ENCODE measurements at regions not wholly inside any gene's neighbourhood (a gene's known extent, or its start where the extent isn't known, plus 50 kb on each side); places are given as distances from the start of the nearest gene placed in this dataset.

- H3K36me3 ChIP-seq (ENCODE audit: insufficient read depth, low read length) = no peaks in the 10 kb centered on the region
- H3K9ac ChIP-seq (ENCODE audit: low read depth, low read length) = no peak overlapping the region
- WGBS = 85% methylated on average over 5 of the region's 5 CpGs
- H3K4me1 ChIP-seq (ENCODE audit: insufficient read depth, low read length) = no peaks in the 10 kb centered on the region
- no peaks in the 10 kb centered on the region for H3K9me3 ChIP-seq (ENCODE audit: insufficient read depth, low read depth, low read length)
- no peak overlapping the region for H3K27ac ChIP-seq (ENCODE audit: low read depth, low read length)
- H3K4me3 ChIP-seq (ENCODE audit: low read length) = no peak overlapping the region
- no peaks in the 10 kb centered on the region for H3K27me3 ChIP-seq (ENCODE audit: insufficient read depth, low read length)
Measured at GRCh38 chr5:8081179-8081578, 212.2 kb downstream of the MTRR start.

DNA sequence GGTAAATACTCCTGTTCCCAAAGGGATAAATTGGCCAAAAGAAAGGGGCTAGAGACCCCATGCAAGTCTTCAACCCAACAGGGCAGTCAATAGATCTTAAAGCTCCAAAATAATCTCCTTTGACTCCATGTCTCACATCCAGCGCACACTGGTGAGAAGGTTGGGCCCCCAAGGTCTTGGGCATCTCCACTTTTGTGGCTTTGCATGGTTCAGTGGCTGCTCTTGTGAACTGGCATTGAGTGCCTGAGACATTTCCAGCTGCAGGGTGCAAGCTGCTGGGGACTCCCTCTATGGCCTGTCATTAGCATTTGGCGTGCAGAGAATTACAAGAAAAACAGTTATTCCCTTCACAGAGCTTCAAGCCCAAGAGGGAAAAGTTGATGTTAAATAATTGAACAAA is 224.7 kb downstream of the MTRR start:
- no peaks in the 10 kb centered on the region for H3K36me3 ChIP-seq (ENCODE audit: insufficient read depth, low read length)

DNA sequence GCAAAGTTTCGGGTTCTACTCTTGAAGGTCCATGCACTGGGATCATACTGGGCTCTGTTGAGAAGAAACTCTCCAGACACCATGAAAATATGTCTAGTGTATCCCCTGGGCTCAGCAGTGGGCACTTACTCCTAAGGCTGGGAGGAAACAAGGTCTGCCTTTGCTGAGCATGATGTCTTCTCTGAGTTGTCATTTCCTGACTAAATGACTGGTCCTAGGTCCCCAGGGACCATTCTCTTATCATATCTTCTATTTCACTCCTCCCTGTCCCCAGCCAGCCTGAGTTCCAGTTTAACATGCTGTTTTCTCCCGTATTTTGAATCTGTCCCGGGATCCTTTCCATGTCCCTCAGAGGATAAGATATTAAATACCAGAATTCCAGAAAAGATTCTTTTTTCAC is 225.4 kb downstream of the MTRR start:
- Histone ChIP-seq H3K27ac (ENCODE audit: low read depth, low read length) (no peak overlapping the region), H3K36me3 (ENCODE audit: insufficient read depth, low read length) (no peaks in the 10 kb centered on the region), H3K9ac (ENCODE audit: low read depth, low read length) (no peak overlapping the region), H3K9me3 (ENCODE audit: insufficient read depth, low read depth, low read length) (no peaks in the 10 kb centered on the region), H3K4me3 (ENCODE audit: low read length) (no peak overlapping the region), H3K4me1 (ENCODE audit: insufficient read depth, low read length) (no peaks in the 10 kb centered on the region), H3K27me3 (ENCODE audit: insufficient read depth, low read length) (no peaks in the 10 kb centered on the region)
- 91% methylated on average over 3 of the region's 3 CpGs for WGBS

More for the DNA sequence above, 224.7 kb downstream of the MTRR start:
- H3K9me3 ChIP-seq (ENCODE audit: insufficient read depth, low read depth, low read length) = no peaks in the 10 kb centered on the region
- H3K4me1 ChIP-seq (ENCODE audit: insufficient read depth, low read length) = no peaks in the 10 kb centered on the region
- no peaks in the 10 kb centered on the region for H3K27me3 ChIP-seq (ENCODE audit: insufficient read depth, low read length)
- no peak overlapping the region for H3K4me3 ChIP-seq (ENCODE audit: low read length)
- 97% methylated on average over 1 of the region's 2 CpGs for WGBS
- no peak overlapping the region for H3K27ac ChIP-seq (ENCODE audit: low read depth, low read length)
- H3K9ac ChIP-seq (ENCODE audit: low read depth, low read length) = no peak overlapping the region

DNA sequence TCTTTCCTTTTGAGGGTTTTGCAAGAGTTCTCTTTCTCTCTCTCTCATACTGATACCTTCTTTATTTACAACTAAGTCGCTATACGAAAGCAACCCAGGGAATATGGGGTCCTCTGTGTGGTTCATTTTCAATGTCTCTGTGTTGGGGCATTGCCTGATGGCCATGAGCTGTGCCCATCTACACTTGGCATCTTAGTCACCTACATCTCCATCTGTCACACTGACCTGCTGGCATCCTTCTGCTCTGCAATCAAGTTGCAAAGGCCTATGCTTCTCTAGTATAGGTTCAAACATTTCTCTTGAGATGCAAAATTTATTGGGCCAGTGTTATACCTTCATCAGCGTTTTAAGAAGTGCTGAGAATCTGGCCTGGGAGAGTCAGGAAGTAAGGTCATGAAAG is 228.2 kb downstream of the MTRR start:
- Histone ChIP-seq H3K27ac (ENCODE audit: low read depth, low read length) (no peak overlapping the region), H3K36me3 (ENCODE audit: insufficient read depth, low read length) (no peaks in the 10 kb centered on the region), H3K9me3 (ENCODE audit: insufficient read depth, low read depth, low read length) (no peaks in the 10 kb centered on the region), H3K27me3 (ENCODE audit: insufficient read depth, low read length) (no peaks in the 10 kb centered on the region), H3K9ac (ENCODE audit: low read depth, low read length) (no peak overlapping the region), H3K4me1 (ENCODE audit: insufficient read depth, low read length) (no peaks in the 10 kb centered on the region), H3K4me3 (ENCODE audit: low read length) (no peak overlapping the region)
- WGBS = 70% methylated on average over 3 of the region's 3 CpGs

DNA sequence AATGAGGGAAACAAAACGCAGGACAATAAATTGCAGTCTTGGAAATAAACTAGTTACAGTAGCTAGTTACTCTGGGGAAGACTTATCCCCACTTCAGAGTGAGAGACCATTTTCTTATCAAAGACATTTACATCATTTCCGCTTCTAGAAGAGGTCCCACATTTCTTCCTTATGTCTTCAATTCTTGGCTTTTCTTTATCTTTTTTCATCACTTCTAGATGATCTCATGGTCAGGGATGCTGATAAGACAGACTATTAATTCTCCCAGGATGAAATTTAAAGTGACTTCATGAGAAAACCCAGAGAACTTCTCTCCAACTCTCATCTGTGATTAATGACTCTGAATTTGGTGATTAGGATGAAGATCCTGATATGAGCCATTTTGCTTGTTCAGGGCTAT is 229.1 kb downstream of the MTRR start:
- no peaks in the 10 kb centered on the region for H3K36me3 ChIP-seq (ENCODE audit: insufficient read depth, low read length)
- H3K27ac ChIP-seq (ENCODE audit: low read depth, low read length) = no peak overlapping the region
- H3K9ac ChIP-seq (ENCODE audit: low read depth, low read length) = no peak overlapping the region
- no peaks in the 10 kb centered on the region for H3K27me3 ChIP-seq (ENCODE audit: insufficient read depth, low read length)
- H3K4me1 ChIP-seq (ENCODE audit: insufficient read depth, low read length) = no peaks in the 10 kb centered on the region
- H3K4me3 ChIP-seq (ENCODE audit: low read length) = no peak overlapping the region
- 91% methylated on average over 2 of the region's 2 CpGs for WGBS
- no peaks in the 10 kb centered on the region for H3K9me3 ChIP-seq (ENCODE audit: insufficient read depth, low read depth, low read length)

- Histone ChIP-seq H3K27me3 (ENCODE audit: insufficient read depth, low read length) (no peaks in the 10 kb centered on the region), H3K9ac (ENCODE audit: low read depth, low read length) (no peak overlapping the region), H3K27ac (ENCODE audit: low read depth, low read length) (no peak overlapping the region), H3K4me3 (ENCODE audit: low read length) (no peak overlapping the region), H3K9me3 (ENCODE audit: insufficient read depth, low read depth, low read length) (no peaks in the 10 kb centered on the region), H3K36me3 (ENCODE audit: insufficient read depth, low read length) (no peaks in the 10 kb centered on the region), H3K4me1 (ENCODE audit: insufficient read depth, low read length) (no peaks in the 10 kb centered on the region)
- no CpG with 5 or more reads among the region's 1 CpG for WGBS
Measured at GRCh38 chr5:8102714-8103113, 233.8 kb downstream of the MTRR start.

DNA sequence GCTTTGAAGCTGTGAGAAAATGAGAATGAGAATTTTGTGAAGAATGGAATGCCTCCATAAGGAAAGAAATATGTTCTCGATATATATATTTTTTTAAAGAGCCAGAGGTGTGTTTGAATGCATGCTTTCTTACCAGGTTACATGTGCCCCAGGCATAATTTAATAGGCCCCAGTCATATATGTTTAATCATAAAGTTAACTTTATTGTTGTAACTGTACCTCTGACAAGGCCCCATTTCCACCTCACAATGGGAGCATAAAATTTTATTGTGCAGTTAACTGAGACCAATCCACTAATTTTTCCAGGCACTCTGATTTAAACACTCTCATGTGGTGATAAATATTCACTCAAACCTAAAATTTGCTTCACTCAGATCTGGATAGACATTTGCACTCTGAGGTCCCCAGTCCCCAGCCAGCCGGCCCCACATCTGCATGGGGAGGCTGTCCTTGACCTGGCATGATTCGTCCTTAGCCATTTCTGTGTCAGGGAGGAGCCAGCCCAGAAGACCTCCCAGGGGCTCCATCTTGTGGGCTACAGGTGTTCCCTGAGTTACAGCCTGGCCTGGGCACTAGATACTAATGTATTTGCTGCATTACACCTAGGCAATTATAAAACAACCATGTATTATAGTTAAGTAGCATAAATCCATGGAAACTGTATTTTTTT is 245.8 kb downstream of the MTRR start:
- H3K4me3 ChIP-seq (ENCODE audit: low read length) = no peak overlapping the region
- no peaks in the 10 kb centered on the region for H3K36me3 ChIP-seq (ENCODE audit: insufficient read depth, low read length)
- H3K27me3 ChIP-seq (ENCODE audit: insufficient read depth, low read length) = no peaks in the 10 kb centered on the region
- H3K4me1 ChIP-seq (ENCODE audit: insufficient read depth, low read length) = no peaks in the 10 kb centered on the region
- no peak overlapping the region for H3K27ac ChIP-seq (ENCODE audit: low read depth, low read length)
- H3K9me3 ChIP-seq (ENCODE audit: insufficient read depth, low read depth, low read length) = no peaks in the 10 kb centered on the region
- H3K9ac ChIP-seq (ENCODE audit: low read depth, low read length) = no peak overlapping the region
- 61% methylated on average over 2 of the region's 3 CpGs for WGBS

- H3K9ac ChIP-seq (ENCODE audit: low read depth, low read length) = no peak overlapping the region
- H3K9me3 ChIP-seq (ENCODE audit: insufficient read depth, low read depth, low read length) = no peaks in the 10 kb centered on the region
- no peak overlapping the region for H3K4me3 ChIP-seq (ENCODE audit: low read length)
- H3K4me1 ChIP-seq (ENCODE audit: insufficient read depth, low read length) = no peaks in the 10 kb centered on the region
- H3K27me3 ChIP-seq (ENCODE audit: insufficient read depth, low read length) = no peaks in the 10 kb centered on the region
- WGBS = 59% methylated on average over 3 of the region's 3 CpGs
- no peak overlapping the region for H3K27ac ChIP-seq (ENCODE audit: low read depth, low read length)
- no peaks in the 10 kb centered on the region for H3K36me3 ChIP-seq (ENCODE audit: insufficient read depth, low read length)
Measured at GRCh38 chr5:8123559-8123958, 254.6 kb downstream of the MTRR start.

- no peaks in the 10 kb centered on the region for H3K27me3 ChIP-seq (ENCODE audit: insufficient read depth, low read length)
- H3K4me1 ChIP-seq (ENCODE audit: insufficient read depth, low read length) = no peaks in the 10 kb centered on the region
- 91% methylated on average over 4 of the region's 5 CpGs for WGBS
- H3K36me3 ChIP-seq (ENCODE audit: insufficient read depth, low read length) = no peaks in the 10 kb centered on the region
- H3K27ac ChIP-seq (ENCODE audit: low read depth, low read length) = no peak overlapping the region
- no peak overlapping the region for H3K4me3 ChIP-seq (ENCODE audit: low read length)
- no peak overlapping the region for H3K9ac ChIP-seq (ENCODE audit: low read depth, low read length)
- no peaks in the 10 kb centered on the region for H3K9me3 ChIP-seq (ENCODE audit: insufficient read depth, low read depth, low read length)
Measured at GRCh38 chr5:8134609-8135008, 265.7 kb downstream of the MTRR start.

DNA sequence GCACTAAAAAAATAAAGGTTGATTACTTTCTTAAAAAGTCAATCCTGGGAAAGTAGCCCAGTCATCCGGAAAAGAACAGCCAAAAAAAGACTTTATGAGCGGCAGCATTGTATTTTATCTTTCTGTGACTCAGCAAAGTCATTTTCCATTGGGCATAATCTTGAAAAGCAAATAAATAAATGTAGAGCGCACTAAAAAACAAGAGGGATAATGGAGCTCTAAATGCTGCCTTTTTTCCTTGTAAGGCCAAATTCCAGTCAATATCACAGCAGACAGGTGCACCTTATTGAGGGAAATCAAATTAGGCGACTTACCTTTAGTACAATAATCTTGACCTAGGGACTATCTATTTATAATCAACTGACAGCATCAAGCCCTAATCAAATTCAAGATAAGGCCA is 266.8 kb downstream of the MTRR start:
- no peaks in the 10 kb centered on the region for H3K36me3 ChIP-seq (ENCODE audit: insufficient read depth, low read length)
- H3K4me3 ChIP-seq (ENCODE audit: low read length) = no peak overlapping the region
- no peaks in the 10 kb centered on the region for H3K9me3 ChIP-seq (ENCODE audit: insufficient read depth, low read depth, low read length)
- H3K4me1 ChIP-seq (ENCODE audit: insufficient read depth, low read length) = no peaks in the 10 kb centered on the region
- no peaks in the 10 kb centered on the region for H3K27me3 ChIP-seq (ENCODE audit: insufficient read depth, low read length)
- WGBS = 86% methylated on average over 4 of the region's 4 CpGs
- H3K27ac ChIP-seq (ENCODE audit: low read depth, low read length) = no peak overlapping the region
- H3K9ac ChIP-seq (ENCODE audit: low read depth, low read length) = no peak overlapping the region

DNA sequence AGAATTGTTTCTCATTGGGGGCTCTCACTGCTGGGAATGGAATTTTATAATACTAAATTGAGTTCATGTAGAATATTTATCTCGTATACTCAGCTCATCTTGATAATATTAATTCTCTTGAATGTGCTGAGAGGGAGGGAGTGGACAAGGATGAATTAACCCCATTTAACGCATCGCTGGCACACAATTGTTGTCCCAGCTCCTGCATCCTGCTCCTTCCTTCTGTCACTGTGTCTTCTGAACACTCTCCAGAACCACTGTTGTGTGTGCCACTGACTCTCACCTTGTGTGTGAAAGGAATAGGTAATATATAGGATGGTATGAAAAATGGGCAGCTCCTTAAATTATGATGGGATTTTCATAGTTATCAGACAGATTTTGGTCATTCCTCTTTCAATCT is 267.3 kb downstream of the MTRR start:
- H3K9ac ChIP-seq (ENCODE audit: low read depth, low read length) = no peak overlapping the region
- 90% methylated on average over 2 of the region's 3 CpGs for WGBS
- H3K9me3 ChIP-seq (ENCODE audit: insufficient read depth, low read depth, low read length) = no peaks in the 10 kb centered on the region
- no peaks in the 10 kb centered on the region for H3K27me3 ChIP-seq (ENCODE audit: insufficient read depth, low read length)
- H3K36me3 ChIP-seq (ENCODE audit: insufficient read depth, low read length) = no peaks in the 10 kb centered on the region
- H3K4me1 ChIP-seq (ENCODE audit: insufficient read depth, low read length) = no peaks in the 10 kb centered on the region
- no peak overlapping the region for H3K4me3 ChIP-seq (ENCODE audit: low read length)
- H3K27ac ChIP-seq (ENCODE audit: low read depth, low read length) = no peak overlapping the region

DNA sequence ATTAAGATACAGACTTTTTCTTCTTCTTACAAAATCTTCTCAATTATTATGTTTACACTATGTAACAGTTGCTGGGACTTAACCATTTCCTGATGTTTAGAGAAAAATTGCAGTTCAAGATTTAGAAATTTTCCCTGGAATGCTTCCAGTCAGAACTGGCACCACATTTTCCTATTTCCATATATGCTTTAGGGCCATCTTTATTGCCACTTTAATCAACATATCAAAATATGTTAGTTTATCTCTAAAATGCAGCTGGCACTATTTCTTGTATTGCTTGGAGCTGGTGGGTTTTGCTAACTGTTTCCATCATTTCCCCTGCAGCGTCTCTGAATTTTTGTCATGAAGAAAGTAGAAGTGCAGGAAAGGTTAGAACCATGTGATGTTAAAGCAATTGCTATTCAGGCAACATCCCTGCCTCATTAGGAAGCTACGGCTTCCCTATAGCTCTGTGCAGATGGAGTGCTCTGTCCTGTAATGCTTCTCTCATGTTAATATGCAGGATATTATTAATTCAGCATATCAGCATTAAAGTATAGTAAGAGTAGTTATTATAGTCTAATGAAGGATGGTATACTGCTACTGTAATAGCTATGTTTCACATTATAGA is 269.1 kb downstream of the MTRR start:
- no peaks in the 10 kb centered on the region for H3K27me3 ChIP-seq (ENCODE audit: insufficient read depth, low read length)
- WGBS = 87% methylated on average over 2 of the region's 2 CpGs
- no peak overlapping the region for H3K9ac ChIP-seq (ENCODE audit: low read depth, low read length)
- no peak overlapping the region for H3K4me3 ChIP-seq (ENCODE audit: low read length)
- no peaks in the 10 kb centered on the region for H3K9me3 ChIP-seq (ENCODE audit: insufficient read depth, low read depth, low read length)
- no peaks in the 10 kb centered on the region for H3K36me3 ChIP-seq (ENCODE audit: insufficient read depth, low read length)
- H3K27ac ChIP-seq (ENCODE audit: low read depth, low read length) = no peak overlapping the region
- H3K4me1 ChIP-seq (ENCODE audit: insufficient read depth, low read length) = no peaks in the 10 kb centered on the region

All from HUES64 (cell line).